ENCODE measurements at regions not wholly inside any gene's neighbourhood (a gene's known extent, or its start where the extent isn't known, plus 50 kb on each side); places are given as distances from the start of the nearest gene placed in this dataset.
"Not testable (repeated sequence)": the region's sequence is repeated elsewhere in the genome, so short reads cannot be mapped to it uniquely, and the experiment has no call there.

DNA sequence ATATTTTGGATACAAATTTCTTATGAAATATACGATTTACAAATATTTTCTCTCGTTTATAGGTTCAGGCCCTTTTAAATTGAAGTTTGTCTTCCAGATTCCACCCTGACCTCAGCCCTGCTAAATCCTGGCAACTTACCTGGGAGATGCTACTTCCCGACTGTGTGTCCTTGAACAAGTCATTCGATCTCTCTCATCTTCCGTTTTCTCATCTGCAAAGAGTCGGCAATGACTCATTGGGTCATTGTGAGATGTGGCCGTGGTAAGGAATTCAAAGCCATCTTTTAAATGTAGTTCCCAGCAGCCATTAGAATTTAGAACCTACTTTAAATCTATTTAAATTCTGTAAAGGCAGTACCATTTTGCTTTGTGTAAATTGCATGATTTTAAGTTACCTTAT is 72.5 kb downstream of the LHX2 start:
- no peak for DNase-seq

DNA sequence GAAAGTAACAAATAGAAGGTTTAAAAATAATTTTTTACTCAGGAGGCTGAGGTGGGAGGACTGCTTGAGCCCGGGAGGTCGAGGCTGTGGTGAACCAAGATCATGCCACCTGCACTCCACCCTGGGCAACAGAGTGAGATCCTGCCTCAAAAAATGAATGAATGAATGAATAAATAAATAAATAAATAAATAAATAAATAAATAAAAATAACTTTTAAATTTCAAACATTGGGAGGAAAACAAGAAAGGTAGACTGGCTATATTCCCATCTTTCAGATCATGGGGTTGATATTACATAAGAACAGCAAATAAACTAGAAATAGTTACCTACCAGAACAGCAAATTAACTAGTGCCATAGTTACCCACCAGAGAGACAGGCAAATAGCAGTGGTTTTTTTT is 75.7 kb downstream of the LHX2 start:
- DNase-seq, result no peak

DNA sequence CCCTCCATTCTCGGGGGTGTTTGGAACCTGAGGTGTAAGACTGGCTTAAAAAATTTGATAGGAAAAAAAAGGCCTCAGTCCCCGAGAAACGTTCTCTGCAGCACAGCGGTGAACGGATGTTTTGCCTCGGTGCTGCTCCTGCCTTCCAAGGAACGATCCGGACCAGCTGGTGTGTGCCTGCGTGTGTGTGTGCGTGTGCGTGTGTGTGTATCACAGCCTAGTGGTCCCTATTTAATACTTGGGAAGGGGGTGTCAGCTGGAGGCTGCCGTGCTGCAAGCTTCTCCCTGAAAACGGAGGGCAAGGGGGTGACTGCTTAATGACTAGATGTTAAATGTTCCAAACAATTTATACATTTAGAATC is 76.9 kb downstream of the LHX2 start:
- no peak for DNase-seq

- not testable (repeated sequence) for DNase-seq
Measured at GRCh38 chr9:124089631-124090488, 78.3 kb downstream of the LHX2 start.

GRCh38 chr9:124098141-124098905 is 86.8 kb downstream of the LHX2 start:
- no peak for DNase-seq

GRCh38 chr9:124099860-124100259 is 88.3 kb downstream of the LHX2 start:
- no peak for DNase-seq

GRCh38 chr9:124101215-124101968 is 89.8 kb downstream of the LHX2 start:
- DNase-seq, result no peak

DNA sequence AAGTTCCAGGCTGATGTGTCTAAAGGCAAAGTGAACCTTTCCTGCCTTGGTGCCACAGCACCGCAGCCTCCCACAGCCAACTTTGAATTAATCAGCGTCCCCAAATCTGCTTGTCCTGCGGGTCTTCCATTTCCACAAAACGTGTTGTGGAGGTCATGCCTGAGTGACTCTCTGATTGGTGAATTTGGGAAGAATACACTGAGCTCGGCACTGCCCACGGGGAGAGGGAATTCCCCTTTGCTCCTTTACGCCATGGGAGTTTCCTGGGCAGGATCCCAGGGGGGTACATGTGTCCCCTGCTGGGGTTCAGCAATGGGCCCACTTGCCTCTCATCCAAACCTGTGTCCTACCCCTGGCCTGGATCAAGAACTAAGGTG is 90.4 kb downstream of the LHX2 start:
- no peak for DNase-seq

DNA sequence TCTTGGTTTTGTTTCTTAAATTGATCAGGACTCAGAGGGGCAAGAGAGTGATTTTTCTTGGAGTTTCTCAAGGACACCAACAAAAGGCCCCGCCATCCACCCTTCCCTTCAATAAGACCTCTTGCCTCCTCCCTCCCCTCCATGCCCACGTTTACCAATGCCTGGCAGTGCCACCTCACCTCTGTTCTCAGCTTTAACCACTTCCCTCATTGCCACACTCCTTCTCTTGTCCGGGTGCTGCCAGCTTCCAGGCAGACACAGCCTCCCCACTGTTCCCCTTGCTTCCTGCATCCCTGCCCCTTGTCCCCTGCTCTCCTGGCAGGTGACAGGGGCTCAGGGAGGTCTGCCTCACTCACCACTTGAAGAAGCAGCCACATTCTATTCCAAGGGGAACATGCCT is 90.8 kb downstream of the LHX2 start:
- DNase-seq, result no peak

GRCh38 chr9:124105266-124105665 is 93.7 kb downstream of the LHX2 start:
- no peak for DNase-seq

GRCh38 chr9:124108216-124108615 is 96.6 kb downstream of the LHX2 start:
- no peak for DNase-seq

DNA sequence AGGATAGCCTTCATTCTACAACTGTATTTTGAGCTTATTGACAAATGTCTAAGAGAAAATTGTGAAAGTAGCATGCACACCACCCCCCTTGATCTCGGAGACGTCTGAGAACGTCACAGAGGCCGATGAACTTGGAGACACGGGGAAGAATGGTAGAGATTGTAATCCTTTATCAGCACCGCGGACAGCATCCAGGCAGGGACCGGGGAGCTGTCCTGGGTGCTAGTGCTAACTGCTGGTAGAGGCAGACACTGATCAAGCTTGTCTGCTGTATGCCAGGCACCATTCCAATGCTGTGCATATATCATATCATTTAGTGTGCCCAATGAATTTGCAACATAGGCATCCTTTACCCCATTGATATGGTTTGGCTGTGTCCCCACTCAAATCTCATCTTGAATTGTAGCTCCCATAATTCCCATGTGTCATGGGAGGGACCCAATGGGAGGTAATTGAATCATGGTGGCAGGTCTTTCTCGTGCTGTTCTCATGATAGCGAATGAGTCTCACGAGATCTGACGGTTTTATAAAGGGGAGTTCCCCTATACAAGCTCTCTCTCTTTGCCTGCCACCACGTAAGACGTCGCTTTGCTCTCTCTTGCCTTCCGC is 98.8 kb downstream of the LHX2 start:
- DNase-seq, result peak; percentile 10

DNA sequence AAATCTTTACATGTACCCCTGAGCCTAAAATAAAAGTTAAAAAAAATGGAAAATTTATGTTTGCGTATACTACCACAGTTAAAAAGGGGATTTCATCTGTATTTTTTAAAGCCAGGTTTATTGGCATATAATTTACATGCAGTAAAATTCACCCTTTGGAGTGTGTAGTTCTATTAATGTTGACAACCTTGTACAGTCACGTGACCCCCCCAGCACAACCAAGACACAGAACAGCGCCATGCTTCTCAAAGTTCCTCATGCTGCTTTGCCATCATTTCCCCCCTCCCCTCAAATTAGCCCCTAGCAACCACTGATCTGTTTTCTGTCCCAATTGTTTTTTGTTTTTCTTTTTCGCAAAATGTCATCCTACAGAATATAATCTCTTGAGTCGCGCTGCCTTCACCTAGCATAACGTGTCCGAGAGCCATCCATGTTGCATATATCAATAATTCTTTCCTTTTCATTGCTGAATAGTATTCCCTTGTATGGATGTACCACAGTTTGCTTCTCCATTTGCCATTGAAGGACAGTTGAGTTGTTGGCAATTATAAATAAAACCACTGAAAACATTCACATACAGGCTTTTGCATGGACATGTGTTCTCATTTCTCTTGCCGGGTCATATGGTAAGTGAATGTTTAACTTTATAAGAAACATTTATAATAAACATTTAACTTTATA is 105.3 kb downstream of the LHX2 start:
- DNase-seq, result no peak

DNA sequence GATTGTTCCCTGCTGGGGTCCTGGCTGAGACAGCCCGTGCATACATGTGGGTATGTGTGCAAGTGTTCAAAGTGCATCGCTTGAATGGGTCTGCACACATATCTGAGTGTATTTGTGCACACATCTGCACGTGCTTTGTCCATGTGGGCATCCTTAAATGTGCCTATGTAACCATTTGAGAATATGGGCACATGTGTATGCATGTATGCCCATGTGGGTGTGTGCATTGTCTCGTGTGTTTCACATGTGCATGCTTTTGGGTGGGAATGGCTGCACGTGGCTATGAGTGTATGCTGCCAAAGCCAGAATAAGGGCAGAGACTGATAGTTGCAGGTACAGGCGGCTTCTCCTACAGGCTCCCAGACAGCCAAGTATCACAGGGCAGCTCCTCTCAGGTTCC is 107.3 kb downstream of the LHX2 start:
- DNase-seq, result no peak

GRCh38 chr9:124120272-124120671 is 108.7 kb downstream of the LHX2 start:
- no peak for DNase-seq

DNA sequence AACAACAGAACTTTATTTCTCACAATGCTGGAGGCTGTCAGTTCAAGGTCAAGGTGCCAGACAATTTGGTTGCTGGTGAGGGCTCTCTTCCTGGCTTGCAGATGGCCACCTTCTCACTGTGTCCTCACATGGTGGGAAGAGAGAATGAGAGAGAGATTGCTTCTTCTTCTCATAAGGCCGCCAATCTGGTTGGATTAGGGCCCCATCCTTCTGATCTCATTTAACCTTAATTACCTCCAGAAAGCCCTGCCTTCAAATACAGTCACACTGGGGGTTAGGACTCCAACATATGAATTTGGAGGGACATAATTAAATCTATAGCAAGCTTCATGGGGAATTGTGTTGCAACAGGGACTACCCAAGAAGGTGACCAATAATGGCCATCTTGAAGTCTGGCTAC is 110.2 kb downstream of the LHX2 start:
- DNase-seq, result no peak

GRCh38 chr9:124122321-124122720 is 110.8 kb downstream of the LHX2 start:
- no peak for DNase-seq

- no peak for DNase-seq
Measured at GRCh38 chr9:124122813-124123462, 111.4 kb downstream of the LHX2 start.

DNA sequence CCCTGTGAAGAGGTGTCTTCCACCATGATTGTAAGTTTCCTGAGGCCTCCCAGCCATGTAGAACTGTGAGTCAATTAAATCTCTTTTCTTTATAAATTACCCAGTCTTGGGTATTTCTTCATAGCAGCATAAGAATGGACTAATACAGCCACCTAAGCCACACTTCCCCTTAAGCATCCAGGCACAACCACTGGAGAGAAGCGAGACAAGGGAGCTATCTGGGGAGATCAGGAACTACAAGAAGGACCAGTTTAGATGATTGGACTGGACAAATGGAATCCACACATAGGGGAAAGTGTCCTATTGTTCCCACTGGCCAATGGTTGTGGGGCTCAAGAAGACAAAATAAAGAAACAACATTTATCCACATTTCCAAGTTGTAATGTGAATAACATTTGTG is 112.1 kb downstream of the LHX2 start:
- DNase-seq, result not testable (repeated sequence)

- DNase-seq, result no peak
Measured at GRCh38 chr9:124124729-124125650, 113.4 kb downstream of the LHX2 start.

DNA sequence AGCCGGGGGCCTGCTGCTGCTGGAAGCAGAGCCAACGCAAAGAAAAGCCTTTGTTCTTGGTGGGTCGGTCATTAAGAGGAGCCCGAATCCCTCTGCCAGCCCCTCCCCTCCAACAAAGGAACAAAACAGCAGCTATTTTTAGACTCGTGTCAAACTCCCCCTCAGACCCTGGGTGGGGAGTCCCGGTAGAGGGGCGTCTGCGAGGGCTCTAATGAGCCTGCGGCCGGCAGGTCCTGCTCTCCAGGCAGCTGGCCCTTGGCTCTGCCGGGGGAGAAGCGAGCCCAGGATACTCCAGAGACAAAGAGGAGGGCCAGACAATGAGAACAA is 114.0 kb downstream of the LHX2 start:
- DNase-seq, result no peak
